GM12878 (cell line): ENCODE measurements at regions not wholly inside any gene's neighbourhood (a gene's known extent, or its start where the extent isn't known, plus 50 kb on each side); places are given as distances from the start of the nearest gene placed in this dataset.

Experiments
- ATAC-seq: fragments of 200-7000 bp; cut with Tn5 transposase; 3 replicates; pipeline ENCODE4 v1.9.1; 2020; ENCODE audit warnings: mild to moderate bottlenecking, moderate library complexity
- BruUV-seq: library from RNA; stranded (reverse); fragments of 400-500 nt; replicated peaks from 2 replicates; lab custom pipeline; 2021; lab: Mats Ljungman, UMichigan
- CTCF ChIA-PET: fragments of 300-600 bp; sonication (Branson Sonifier 250); formaldehyde crosslinking; extraction: SDS; loops from one replicate; lab custom pipeline; 2021; ENCODE audit warnings: inconsistent platforms; lab: Yijun Ruan, JAX
- POLR2A ChIA-PET: fragments of 350-600 bp; formaldehyde crosslinking; extraction: SDS; loops from one replicate; lab custom pipeline; 2021; ENCODE audit warnings: inconsistent platforms; lab: Charles Lee
- RAD21 ChIA-PET: fragments of 300-600 bp; sonication (Branson Sonifier 250); formaldehyde crosslinking; loops from one replicate; lab custom pipeline; 2023; ENCODE audit warnings: antibody characterized with exemption; ENCODE audit not compliant: unreplicated experiment; lab: Charles Lee
- SMC1A ChIA-PET: fragments of 300-600 bp; sonication (Branson Sonifier 250); formaldehyde crosslinking; loops from one replicate; lab custom pipeline; 2023; ENCODE audit not compliant: unreplicated experiment, uncharacterized antibody; lab: Charles Lee
- DNase-seq: peaks from one replicate; pipeline ENCODE4 v3.0.0-alpha.2; 2011; ENCODE audit warnings: low read depth, low spot score
- FAIRE-seq: peaks from 3 replicates; lab custom pipeline; 2011; peaks lifted over from hg19 to GRCh38; lab: Jason Lieb, UNC
- H2AFZ ChIP-seq: 2 replicates; pipeline ENCODE4 v1.6.0; 2011; ENCODE audit warnings: low read depth, low read length, control low read depth; ENCODE audit not compliant: control insufficient read depth
- H3K27ac ChIP-seq: 2 replicates; pipeline ENCODE4 v1.5.1; 2011; ENCODE audit warnings: control low read depth; ENCODE audit not compliant: control insufficient read depth, insufficient read depth
- H3K27me3 ChIP-seq, 2 experiments: replicated peaks in 1 of 2; 2 replicates each; pipeline versions ENCODE4 v1.6.0 to v1.6.1; 2011; ENCODE audit warnings: low read length in 1 of 2; ENCODE audit not compliant: control insufficient read depth in 2 of 2, insufficient read depth in 2 of 2
- H3K36me3 ChIP-seq, 2 experiments: 2 replicates each; pipeline ENCODE4 v1.5.1; 2011; ENCODE audit warnings: low read length in 1 of 2; ENCODE audit not compliant: control insufficient read depth in 2 of 2, insufficient read depth in 2 of 2
- H3K4me1 ChIP-seq: 2 replicates; pipeline ENCODE4 v1.6.1; 2011; ENCODE audit warnings: mild to moderate bottlenecking, low read length, moderate library complexity, mixed read lengths; ENCODE audit not compliant: control insufficient read depth, insufficient read depth
- H3K4me2 ChIP-seq: 2 replicates; pipeline ENCODE4 v1.6.0; 2011; ENCODE audit warnings: control low read depth; ENCODE audit not compliant: control insufficient read depth, insufficient read depth
- H3K4me3 ChIP-seq: fragments of 200-600 bp; sonication (generic); 2 replicates; pipeline ENCODE4 v1.5.1; 2016
- H3K79me2 ChIP-seq: 2 replicates; pipeline ENCODE4 v1.6.0; 2011; ENCODE audit warnings: low read length; ENCODE audit not compliant: control insufficient read depth, insufficient read depth
- H3K9ac ChIP-seq: 2 replicates; pipeline ENCODE4 v1.8.0; 2011; ENCODE audit warnings: low read length, control low read depth, mixed read lengths; ENCODE audit not compliant: control insufficient read depth, insufficient read depth
- H3K9me3 ChIP-seq: replicated peaks from 3 replicates; pipeline ENCODE4 v1.5.1; 2011; ENCODE audit warnings: mild to moderate bottlenecking, low read length; ENCODE audit not compliant: control insufficient read depth, insufficient read depth
- H4K20me1 ChIP-seq: 2 replicates; pipeline ENCODE4 v1.6.0; 2011; ENCODE audit not compliant: control insufficient read depth, insufficient read depth
- BMI1 ChIP-seq: fragments of 450-650 bp; IDR thresholded peaks from 2 replicates; pipeline ENCODE4 v1.6.1; 2016; ENCODE audit warnings: mild to moderate bottlenecking, moderate library complexity, borderline replicate concordance
- CEBPB ChIP-seq, 2 experiments: fragments of 150-350 bp in 1 of 2; IDR thresholded peaks; 2 replicates each; pipeline ENCODE4 v1.6.1; 2012 to 2014; ENCODE audit warnings: low read depth in 2 of 2, low read length in 2 of 2, borderline replicate concordance in 1 of 2, inconsistent platforms in 1 of 2
- JUNB ChIP-seq: IDR thresholded peaks from 2 replicates; pipeline ENCODE4 v1.6.1; 2016; ENCODE audit warnings: antibody characterized with exemption, mild to moderate bottlenecking
- LARP7 ChIP-seq: fragments of 450-650 bp; IDR thresholded peaks from 2 replicates; pipeline ENCODE4 v1.6.1; 2017; ENCODE audit warnings: mild to moderate bottlenecking
- MYB ChIP-seq: fragments of 150-350 bp; IDR thresholded peaks from 2 replicates; pipeline ENCODE4 v1.6.1; 2014; ENCODE audit warnings: mild to moderate bottlenecking, low read depth, low read length, borderline replicate concordance
- POLR2A ChIP-seq: IDR thresholded peaks from 2 replicates; pipeline ENCODE4 v1.6.1; 2011; ENCODE audit warnings: low read depth, mild to moderate bottlenecking, low read length
- SMAD5 ChIP-seq: IDR thresholded peaks from 2 replicates; pipeline ENCODE4 v1.6.1; 2016; ENCODE audit warnings: antibody characterized with exemption, low read depth
- SREBF1 ChIP-seq: IDR thresholded peaks from 2 replicates; pipeline ENCODE4 v1.6.1; 2012; ENCODE audit warnings: mild to moderate bottlenecking, low read length
- STAT3 ChIP-seq: IDR thresholded peaks from 2 replicates; pipeline ENCODE4 v1.6.1; 2011; ENCODE audit warnings: low read depth, low read length, improper control_type of control experiment
- TBL1XR1 ChIP-seq: IDR thresholded peaks from 2 replicates; pipeline ENCODE4 v1.6.1; 2012; ENCODE audit warnings: low read depth, low read length, improper control_type of control experiment
- ZBED1 ChIP-seq: IDR thresholded peaks from 2 replicates; pipeline ENCODE4 v1.6.1; 2016; ENCODE audit warnings: borderline replicate concordance
- ZNF217 ChIP-seq: fragments of 450-650 bp; IDR thresholded peaks from 2 replicates; pipeline ENCODE4 v1.6.1; 2017; ENCODE audit warnings: antibody characterized with exemption, mild to moderate bottlenecking
- WGBS: methylation state at CpG from one replicate; pipeline ENCODE4 v1.1.6; 2016; ENCODE audit warnings: low lambda C conversion rate; ENCODE audit not compliant: insufficient replicate concordance, insufficient coverage; ENCODE audit errors: missing lambda C conversion rate; 5-methylcytosine and 5-hydroxymethylcytosine counted together
- in situ Hi-C: fragments of 300-500 bp; cut with MboI; formaldehyde crosslinking; loops from 9 replicates; pipeline ENCODE4 v1.14.3; 2018; ENCODE audit warnings: mixed read lengths
- intact Hi-C: fragments of 100-400 bp; cut with micrococcal nuclease; formaldehyde crosslinking; loops from one replicate; pipeline ENCODE4 v1.14.2; 2022; ENCODE audit not compliant: unreplicated experiment
- TF ChIP-seq, protein P1 (sequence below): fragments of 450-650 bp; IDR thresholded peaks from 2 replicates; pipeline ENCODE4 v1.6.1; 2017; ENCODE audit warnings: mild to moderate bottlenecking, moderate library complexity
- TF ChIP-seq, protein P2 (sequence below): fragments of 450-650 bp; IDR thresholded peaks from 2 replicates; pipeline ENCODE4 v1.6.1; 2017; ENCODE audit warnings: antibody characterized with exemption, mild to moderate bottlenecking, moderate library complexity
- TF ChIP-seq, protein P3 (sequence below): IDR thresholded peaks from 2 replicates; pipeline ENCODE4 v1.6.1; 2011; ENCODE audit warnings: mild to moderate bottlenecking, low read depth, low read length, moderate library complexity; ENCODE audit not compliant: insufficient replicate concordance

DNA sequence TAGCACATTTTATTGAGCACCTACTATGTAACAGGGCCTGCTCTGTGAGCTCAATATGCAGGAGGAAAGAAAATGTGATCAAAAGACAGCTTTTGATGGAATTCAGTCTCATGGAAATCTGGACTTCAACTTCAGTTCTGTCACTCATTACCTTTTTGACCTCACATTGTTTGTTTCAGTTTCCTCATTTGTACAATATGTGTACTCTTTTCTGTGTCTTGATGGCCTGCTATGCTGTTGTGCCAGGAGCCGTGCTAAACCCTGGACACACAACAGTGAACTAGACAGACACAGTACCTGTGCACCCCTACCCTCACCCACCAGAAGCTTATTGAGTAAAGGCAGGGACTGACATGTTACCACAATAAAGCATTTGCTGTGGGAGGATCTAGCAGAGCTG lies 162.9 kb upstream of the FGGY start:
- SMC1A ChIA-PET = interaction anchor here (0.8 to 1.1 kb wide), 3 partner anchors 8 to 169 kb away, joined by 3 read pairs; no protein-coding TSS in a partner anchor
- CTCF ChIA-PET = interaction anchor here (1.2 kb wide), 1 partner anchor 157 kb away, joined by 3 read pairs; no protein-coding TSS in a partner anchor
- intact Hi-C loops = no loop called here

More for the DNA sequence above, 162.9 kb upstream of the FGGY start:
- no peak overlapping the region for H3K4me3 ChIP-seq
- TF ChIP-seq CEBPB (IDR thresholded peaks at IDR 0.05; ENCODE audit: borderline replicate concordance in 1 of 2, low read depth in 2 of 2, low read length in 2 of 2) (no peak), TBL1XR1 (no peak), POLR2A (no peak), ZBED1 (no peak), SMAD5 (no peak), SREBF1 (no peak), JUNB (no peak), LARP7 (no peak), ZNF217 (no peak), MYB (no peak), STAT3 (no peak), BMI1 (no peak)
- TF ChIP-seq, protein P1, sequence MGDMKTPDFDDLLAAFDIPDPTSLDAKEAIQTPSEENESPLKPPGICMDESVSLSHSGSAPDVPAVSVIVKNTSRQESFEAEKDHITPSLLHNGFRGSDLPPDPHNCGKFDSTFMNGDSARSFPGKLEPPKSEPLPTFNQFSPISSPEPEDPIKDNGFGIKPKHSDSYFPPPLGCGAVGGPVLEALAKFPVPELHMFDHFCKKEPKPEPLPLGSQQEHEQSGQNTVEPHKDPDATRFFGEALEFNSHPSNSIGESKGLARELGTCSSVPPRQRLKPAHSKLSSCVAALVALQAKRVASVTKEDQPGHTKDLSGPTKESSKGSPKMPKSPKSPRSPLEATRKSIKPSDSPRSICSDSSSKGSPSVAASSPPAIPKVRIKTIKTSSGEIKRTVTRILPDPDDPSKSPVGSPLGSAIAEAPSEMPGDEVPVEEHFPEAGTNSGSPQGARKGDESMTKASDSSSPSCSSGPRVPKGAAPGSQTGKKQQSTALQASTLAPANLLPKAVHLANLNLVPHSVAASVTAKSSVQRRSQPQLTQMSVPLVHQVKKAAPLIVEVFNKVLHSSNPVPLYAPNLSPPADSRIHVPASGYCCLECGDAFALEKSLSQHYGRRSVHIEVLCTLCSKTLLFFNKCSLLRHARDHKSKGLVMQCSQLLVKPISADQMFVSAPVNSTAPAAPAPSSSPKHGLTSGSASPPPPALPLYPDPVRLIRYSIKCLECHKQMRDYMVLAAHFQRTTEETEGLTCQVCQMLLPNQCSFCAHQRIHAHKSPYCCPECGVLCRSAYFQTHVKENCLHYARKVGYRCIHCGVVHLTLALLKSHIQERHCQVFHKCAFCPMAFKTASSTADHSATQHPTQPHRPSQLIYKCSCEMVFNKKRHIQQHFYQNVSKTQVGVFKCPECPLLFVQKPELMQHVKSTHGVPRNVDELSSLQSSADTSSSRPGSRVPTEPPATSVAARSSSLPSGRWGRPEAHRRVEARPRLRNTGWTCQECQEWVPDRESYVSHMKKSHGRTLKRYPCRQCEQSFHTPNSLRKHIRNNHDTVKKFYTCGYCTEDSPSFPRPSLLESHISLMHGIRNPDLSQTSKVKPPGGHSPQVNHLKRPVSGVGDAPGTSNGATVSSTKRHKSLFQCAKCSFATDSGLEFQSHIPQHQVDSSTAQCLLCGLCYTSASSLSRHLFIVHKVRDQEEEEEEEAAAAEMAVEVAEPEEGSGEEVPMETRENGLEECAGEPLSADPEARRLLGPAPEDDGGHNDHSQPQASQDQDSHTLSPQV = no peak
- TF ChIP-seq, protein P2, sequence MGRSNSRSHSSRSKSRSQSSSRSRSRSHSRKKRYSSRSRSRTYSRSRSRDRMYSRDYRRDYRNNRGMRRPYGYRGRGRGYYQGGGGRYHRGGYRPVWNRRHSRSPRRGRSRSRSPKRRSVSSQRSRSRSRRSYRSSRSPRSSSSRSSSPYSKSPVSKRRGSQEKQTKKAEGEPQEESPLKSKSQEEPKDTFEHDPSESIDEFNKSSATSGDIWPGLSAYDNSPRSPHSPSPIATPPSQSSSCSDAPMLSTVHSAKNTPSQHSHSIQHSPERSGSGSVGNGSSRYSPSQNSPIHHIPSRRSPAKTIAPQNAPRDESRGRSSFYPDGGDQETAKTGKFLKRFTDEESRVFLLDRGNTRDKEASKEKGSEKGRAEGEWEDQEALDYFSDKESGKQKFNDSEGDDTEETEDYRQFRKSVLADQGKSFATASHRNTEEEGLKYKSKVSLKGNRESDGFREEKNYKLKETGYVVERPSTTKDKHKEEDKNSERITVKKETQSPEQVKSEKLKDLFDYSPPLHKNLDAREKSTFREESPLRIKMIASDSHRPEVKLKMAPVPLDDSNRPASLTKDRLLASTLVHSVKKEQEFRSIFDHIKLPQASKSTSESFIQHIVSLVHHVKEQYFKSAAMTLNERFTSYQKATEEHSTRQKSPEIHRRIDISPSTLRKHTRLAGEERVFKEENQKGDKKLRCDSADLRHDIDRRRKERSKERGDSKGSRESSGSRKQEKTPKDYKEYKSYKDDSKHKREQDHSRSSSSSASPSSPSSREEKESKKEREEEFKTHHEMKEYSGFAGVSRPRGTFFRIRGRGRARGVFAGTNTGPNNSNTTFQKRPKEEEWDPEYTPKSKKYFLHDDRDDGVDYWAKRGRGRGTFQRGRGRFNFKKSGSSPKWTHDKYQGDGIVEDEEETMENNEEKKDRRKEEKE = no peak
- TF ChIP-seq, protein P3, sequence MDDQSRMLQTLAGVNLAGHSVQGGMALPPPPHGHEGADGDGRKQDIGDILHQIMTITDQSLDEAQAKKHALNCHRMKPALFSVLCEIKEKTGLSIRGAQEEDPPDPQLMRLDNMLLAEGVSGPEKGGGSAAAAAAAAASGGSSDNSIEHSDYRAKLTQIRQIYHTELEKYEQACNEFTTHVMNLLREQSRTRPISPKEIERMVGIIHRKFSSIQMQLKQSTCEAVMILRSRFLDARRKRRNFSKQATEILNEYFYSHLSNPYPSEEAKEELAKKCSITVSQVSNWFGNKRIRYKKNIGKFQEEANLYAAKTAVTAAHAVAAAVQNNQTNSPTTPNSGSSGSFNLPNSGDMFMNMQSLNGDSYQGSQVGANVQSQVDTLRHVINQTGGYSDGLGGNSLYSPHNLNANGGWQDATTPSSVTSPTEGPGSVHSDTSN = no peak
- FAIRE-seq (peak; percentile 18), ATAC-seq (no peak), DNase-seq (no peak)
- no peak overlapping the region for H3K4me2 ChIP-seq
- no peaks in the 10 kb centered on the region for H4K20me1 ChIP-seq
- no peak overlapping the region for H3K9ac ChIP-seq
- H3K36me3 ChIP-seq = no peaks in the 10 kb centered on the region
- RAD21 ChIA-PET = no interaction called here
- no TSS peak for BruUV-seq
- WGBS = 93% methylated on average over 1 of the region's 1 CpG
- no peaks in the 10 kb centered on the region for H3K9me3 ChIP-seq
- no peaks in the 10 kb centered on the region for H3K79me2 ChIP-seq
- no peak overlapping the region for H3K27ac ChIP-seq
- no peaks in the 10 kb centered on the region for H3K27me3 ChIP-seq
- in situ Hi-C loops = no loop called here
- no peak overlapping the region for H2AFZ ChIP-seq
- no peaks in the 10 kb centered on the region for H3K4me1 ChIP-seq
- POLR2A ChIA-PET = no interaction called here
